Ishikawa (cell line): ENCODE measurements at regions not wholly inside any gene's neighbourhood (a gene's known extent, or its start where the extent isn't known, plus 50 kb on each side); places are given as distances from the start of the nearest gene placed in this dataset.

Experiments
- CEBPB ChIP-seq: IDR thresholded peaks from 2 replicates; pipeline ENCODE4 v1.6.1; 2012
- CREB1 ChIP-seq: IDR thresholded peaks from 2 replicates; pipeline ENCODE4 v1.6.1; 2012; ENCODE audit warnings: low read depth
- EGR1 ChIP-seq: IDR thresholded peaks from 2 replicates; pipeline ENCODE4 v1.6.1; 2012
- EP300 ChIP-seq: IDR thresholded peaks from 2 replicates; pipeline ENCODE4 v1.6.1; 2012; ENCODE audit warnings: borderline replicate concordance
- FOXM1 ChIP-seq: IDR thresholded peaks from 2 replicates; pipeline ENCODE4 v1.6.1; 2012; ENCODE audit warnings: low read depth, borderline replicate concordance
- NFIC ChIP-seq: IDR thresholded peaks from 2 replicates; pipeline ENCODE4 v1.6.1; 2012
- RAD21 ChIP-seq: IDR thresholded peaks from 2 replicates; pipeline ENCODE4 v1.6.1; 2012; ENCODE audit warnings: low read depth
- TAF1 ChIP-seq: IDR thresholded peaks from 2 replicates; pipeline ENCODE4 v1.6.1; 2012; ENCODE audit warnings: low read depth, mild to moderate bottlenecking
- TCF12 ChIP-seq: IDR thresholded peaks from 2 replicates; pipeline ENCODE4 v1.6.1; 2012; ENCODE audit warnings: low read depth
- TEAD4 ChIP-seq: IDR thresholded peaks from 2 replicates; pipeline ENCODE4 v1.6.1; 2012
- YY1 ChIP-seq: IDR thresholded peaks from 2 replicates; pipeline ENCODE4 v1.6.1; 2012; ENCODE audit warnings: low read depth
- ZBTB7A ChIP-seq: IDR thresholded peaks from 2 replicates; pipeline ENCODE4 v1.6.1; 2012; ENCODE audit warnings: low read depth
- TF ChIP-seq, protein P1 (sequence below): IDR thresholded peaks from 2 replicates; pipeline ENCODE4 v1.6.1; 2012; ENCODE audit warnings: low read depth, mild to moderate bottlenecking
- TF ChIP-seq, protein P2 (sequence below): IDR thresholded peaks from 2 replicates; pipeline ENCODE4 v1.6.1; 2012
- TF ChIP-seq, protein P3 (sequence below): IDR thresholded peaks from 2 replicates; pipeline ENCODE4 v1.6.1; 2012

DNA sequence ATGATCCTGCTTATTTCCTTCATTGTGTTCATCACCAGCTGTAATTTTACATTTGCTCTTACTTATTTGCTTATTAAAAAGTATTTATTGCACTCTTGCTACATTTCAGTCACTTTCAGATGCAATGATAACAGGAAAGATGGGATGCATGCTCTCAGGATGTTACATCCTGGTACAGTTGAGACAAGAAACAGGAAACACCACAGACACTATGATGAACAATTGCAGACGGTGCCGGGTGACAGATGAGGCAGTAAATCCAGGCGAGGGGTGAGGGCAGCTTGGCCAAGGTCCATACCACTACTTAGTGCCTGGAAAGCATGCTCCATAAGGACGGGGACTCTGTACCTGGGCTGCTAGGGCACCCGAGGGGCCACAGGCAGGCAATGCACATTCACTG lies 156.6 kb upstream of the RAB4A start:
- TF ChIP-seq RAD21: no peak
- TF ChIP-seq, protein P1, sequence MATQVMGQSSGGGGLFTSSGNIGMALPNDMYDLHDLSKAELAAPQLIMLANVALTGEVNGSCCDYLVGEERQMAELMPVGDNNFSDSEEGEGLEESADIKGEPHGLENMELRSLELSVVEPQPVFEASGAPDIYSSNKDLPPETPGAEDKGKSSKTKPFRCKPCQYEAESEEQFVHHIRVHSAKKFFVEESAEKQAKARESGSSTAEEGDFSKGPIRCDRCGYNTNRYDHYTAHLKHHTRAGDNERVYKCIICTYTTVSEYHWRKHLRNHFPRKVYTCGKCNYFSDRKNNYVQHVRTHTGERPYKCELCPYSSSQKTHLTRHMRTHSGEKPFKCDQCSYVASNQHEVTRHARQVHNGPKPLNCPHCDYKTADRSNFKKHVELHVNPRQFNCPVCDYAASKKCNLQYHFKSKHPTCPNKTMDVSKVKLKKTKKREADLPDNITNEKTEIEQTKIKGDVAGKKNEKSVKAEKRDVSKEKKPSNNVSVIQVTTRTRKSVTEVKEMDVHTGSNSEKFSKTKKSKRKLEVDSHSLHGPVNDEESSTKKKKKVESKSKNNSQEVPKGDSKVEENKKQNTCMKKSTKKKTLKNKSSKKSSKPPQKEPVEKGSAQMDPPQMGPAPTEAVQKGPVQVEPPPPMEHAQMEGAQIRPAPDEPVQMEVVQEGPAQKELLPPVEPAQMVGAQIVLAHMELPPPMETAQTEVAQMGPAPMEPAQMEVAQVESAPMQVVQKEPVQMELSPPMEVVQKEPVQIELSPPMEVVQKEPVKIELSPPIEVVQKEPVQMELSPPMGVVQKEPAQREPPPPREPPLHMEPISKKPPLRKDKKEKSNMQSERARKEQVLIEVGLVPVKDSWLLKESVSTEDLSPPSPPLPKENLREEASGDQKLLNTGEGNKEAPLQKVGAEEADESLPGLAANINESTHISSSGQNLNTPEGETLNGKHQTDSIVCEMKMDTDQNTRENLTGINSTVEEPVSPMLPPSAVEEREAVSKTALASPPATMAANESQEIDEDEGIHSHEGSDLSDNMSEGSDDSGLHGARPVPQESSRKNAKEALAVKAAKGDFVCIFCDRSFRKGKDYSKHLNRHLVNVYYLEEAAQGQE: no peak
- TF ChIP-seq TEAD4: no peak
- no peak for TF ChIP-seq NFIC
- TF ChIP-seq EP300: no peak
- no peak for TF ChIP-seq EGR1
- TF ChIP-seq CREB1: no peak
- TF ChIP-seq TAF1: no peak
- TF ChIP-seq FOXM1: no peak
- no peak for TF ChIP-seq TCF12

DNA sequence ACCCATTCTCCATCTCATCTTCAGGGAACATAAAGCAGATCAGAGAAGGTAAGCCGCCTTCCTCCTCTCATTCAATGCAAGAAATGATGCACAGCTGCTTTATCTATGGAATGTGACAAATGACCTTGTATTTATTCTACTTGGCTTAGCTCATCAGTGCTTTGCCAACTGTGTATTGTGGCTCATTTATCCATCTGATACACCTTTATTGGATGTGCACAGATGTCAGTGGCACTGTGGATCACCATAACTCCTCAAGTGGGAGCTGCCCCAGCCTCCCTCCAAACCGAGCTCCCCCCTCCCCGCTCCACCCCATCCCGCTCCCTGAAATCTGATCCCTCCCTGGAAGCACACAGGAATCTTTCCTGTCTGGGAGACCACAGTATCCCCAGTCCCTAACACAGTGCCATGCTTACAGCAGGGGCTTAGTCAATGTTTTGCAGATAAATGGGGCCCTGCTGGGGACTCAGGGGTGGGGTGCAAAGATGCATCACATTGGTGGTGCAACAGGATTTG lies 156.0 kb upstream of the RAB4A start:
- TF ChIP-seq, protein P1: no peak
- TF ChIP-seq EGR1: no peak
- TF ChIP-seq TCF12: no peak
- no peak for TF ChIP-seq EP300
- TF ChIP-seq CEBPB: no peak
- TF ChIP-seq TAF1: no peak
- TF ChIP-seq FOXM1: no peak
- no peak for TF ChIP-seq TEAD4

DNA sequence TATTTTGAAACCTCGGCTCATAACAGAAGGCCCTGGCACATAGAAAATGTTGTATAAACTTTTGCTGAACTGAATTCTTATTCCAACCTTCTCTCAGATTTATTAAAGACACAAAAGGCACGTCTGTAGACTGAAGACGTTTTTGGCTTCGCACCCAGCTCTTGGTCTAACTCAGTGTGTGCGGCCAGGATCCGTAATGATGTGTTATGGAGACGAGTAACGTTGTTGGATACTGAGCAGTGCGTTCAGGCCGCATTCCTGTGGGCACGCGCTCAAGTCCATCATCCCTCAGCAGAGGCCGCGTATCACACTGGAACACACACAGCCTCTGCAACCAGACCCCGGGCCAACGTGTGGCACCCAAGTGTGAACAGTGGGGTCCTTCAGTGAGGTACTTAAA lies 154.8 kb upstream of the RAB4A start:
- TF ChIP-seq FOXM1 (no peak), TAF1 (no peak), CEBPB (no peak), ZBTB7A (no peak), TCF12 (no peak), CREB1 (no peak), EGR1 (no peak), TEAD4 (no peak), EP300 (no peak), YY1 (no peak), RAD21 (no peak), NFIC (no peak)
- TF ChIP-seq, protein P2, sequence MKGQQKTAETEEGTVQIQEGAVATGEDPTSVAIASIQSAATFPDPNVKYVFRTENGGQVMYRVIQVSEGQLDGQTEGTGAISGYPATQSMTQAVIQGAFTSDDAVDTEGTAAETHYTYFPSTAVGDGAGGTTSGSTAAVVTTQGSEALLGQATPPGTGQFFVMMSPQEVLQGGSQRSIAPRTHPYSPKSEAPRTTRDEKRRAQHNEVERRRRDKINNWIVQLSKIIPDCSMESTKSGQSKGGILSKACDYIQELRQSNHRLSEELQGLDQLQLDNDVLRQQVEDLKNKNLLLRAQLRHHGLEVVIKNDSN: no peak
- TF ChIP-seq, protein P3, sequence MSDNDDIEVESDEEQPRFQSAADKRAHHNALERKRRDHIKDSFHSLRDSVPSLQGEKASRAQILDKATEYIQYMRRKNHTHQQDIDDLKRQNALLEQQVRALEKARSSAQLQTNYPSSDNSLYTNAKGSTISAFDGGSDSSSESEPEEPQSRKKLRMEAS: no peak
- TF ChIP-seq, protein P1: no peak

DNA sequence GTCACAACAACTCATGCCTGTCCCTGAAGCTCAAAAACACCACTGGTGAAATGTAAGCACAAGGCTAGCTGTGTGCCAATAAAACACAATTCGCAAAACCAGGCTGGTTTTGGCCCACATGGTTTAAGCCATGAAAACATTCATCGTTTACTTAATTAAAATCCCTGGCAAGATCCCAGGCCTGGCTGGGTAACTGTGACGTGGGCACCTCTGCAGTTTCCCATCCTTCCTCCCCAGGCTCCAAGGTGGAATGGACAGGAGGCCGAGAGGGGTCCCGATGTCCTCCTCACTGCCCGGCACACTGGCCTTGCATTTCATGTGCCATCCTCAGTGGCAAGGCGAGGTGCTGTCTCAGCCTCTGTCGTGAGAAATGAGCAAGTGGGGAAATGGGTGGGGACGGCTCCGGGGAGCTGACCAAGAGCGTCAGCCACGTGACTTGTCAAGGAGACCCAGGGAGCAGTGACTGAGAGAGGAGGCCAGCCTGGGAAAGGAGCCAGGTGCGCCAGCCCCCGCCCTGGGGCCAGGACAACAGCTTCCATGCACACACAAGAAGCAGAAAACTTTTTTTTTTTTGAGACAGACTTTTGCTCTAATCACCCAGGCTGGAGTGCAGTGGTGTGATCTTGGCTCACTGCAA lies 153.1 kb upstream of the RAB4A start:
- TF ChIP-seq, protein P2: peak; percentile 78
- TF ChIP-seq TEAD4: no peak

DNA sequence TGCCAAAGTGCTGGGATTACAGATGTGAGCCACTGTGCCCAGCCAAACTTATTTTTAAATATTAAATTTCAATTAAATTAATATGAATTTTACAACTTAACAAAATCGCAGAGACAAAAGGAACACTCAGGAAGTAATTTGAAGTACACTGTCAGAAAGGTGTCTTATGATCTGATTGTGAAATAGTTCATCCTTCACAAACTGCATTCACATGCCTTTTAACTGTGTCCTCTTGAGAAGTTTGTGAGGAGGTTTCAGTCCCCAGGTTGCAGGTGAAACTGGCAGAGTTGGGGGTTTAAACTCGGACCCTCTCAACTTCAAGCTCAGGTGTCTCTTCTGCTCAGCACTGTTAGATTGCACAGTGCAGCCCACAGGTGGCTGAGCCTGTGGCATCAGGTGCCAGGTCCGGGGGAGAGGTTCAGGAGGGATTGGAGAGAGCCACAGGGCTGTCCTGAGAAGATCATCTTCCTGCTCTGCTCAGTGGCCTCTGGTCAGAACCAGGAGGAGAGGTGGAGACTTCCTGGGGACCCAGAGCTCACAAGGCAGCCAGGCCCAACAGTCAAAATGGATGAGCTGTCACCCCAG lies 152.3 kb upstream of the RAB4A start:
- no peak for TF ChIP-seq FOXM1
- no peak for TF ChIP-seq CEBPB
- TF ChIP-seq NFIC: no peak
- no peak for TF ChIP-seq RAD21
- no peak for TF ChIP-seq ZBTB7A
- no peak for TF ChIP-seq EGR1
- TF ChIP-seq, protein P3: no peak
- TF ChIP-seq TEAD4: no peak
- no peak for TF ChIP-seq YY1
- TF ChIP-seq, protein P1: no peak
- TF ChIP-seq, protein P2: no peak
- TF ChIP-seq CREB1: no peak
- no peak for TF ChIP-seq EP300
- TF ChIP-seq TAF1: no peak
- no peak for TF ChIP-seq TCF12
